Hepatic stellate cell (primary cell): ENCODE measurements at regions not wholly inside any gene's neighbourhood (a gene's known extent, or its start where the extent isn't known, plus 50 kb on each side); places are given as distances from the start of the nearest gene placed in this dataset.

Experiments
- DNase-seq: peaks from one replicate; pipeline ENCODE4 v3.0.0; 2011; ENCODE audit warnings: low spot score

DNA sequence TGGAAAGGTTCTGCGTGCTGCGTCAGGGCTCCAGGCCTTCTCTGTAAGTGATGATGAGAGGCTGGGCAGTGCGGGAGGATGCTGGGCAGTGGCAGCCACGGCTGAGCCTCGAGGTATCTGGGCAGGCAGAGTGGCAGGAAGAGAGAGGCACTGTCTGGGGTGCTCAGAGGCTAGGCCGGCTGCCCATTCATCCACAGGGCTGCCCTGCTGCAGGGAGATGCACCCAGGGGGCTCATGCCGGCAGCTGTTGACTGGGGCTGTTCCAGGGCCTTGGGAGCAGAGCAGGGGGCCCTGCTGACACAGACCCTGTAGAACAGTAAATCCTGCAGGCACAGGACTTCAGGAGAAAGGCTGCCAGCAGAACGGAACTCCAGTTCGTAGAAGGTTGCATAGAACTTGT, 88.8 kb downstream of the BOD1 start:
- DNase-seq = no peak

DNA sequence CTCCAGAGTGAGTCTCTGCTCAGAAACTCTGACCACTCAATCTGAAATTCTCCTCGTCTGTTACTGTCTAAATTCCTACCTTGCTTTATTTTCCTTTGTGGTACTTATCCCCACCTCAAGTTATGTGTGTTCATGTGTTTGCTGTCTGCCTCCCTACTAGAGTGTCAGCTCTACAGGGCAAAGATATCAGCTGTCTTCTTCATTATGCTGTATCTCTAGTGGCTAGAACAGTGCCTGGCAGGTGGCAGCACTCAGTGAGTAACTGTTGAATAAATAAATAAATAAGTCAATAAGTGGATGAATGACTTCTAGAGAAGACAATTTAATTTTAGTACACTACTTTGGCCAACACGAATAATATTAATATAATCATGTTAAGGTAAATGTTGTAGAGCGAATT, 92.3 kb downstream of the BOD1 start:
- no peak for DNase-seq

DNA sequence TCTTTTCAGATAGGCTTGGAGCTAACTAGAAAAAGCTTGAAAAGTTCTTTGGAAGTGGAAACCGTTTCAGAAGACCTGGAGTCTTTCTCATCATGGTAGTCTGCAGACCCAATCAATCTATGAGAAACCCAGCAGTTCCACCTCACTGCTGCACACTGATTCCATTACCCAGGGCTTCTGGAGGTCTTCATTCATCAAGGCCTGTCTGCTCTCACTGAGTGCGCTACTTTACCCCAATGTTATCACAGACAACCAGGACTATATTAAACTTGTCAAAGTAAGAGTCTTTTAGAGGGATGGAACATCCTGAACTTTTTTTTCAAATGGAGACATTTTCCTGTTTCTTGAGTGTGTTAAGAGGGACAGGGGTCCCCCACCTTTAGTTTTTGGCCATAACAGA, 93.1 kb downstream of the BOD1 start:
- no peak for DNase-seq

DNA sequence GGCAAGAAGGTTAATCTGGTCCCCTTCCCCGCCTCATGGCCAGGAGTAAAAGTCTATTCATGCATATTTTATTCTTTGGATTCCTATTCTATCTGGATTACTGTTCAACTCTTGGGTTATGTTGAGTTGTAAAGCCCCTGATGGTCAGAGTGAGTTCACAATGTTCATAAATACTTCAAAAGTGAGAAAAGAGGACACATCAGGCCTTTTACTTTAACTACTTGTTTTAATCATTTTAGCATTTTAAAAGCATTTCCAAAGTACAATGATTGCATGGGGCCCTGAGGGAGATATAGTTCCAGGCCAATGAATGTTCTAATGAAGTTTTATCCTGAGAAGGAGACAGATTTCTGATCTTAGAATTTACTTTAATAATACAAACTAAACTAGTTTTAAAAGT, 93.9 kb downstream of the BOD1 start:
- no peak for DNase-seq

DNA sequence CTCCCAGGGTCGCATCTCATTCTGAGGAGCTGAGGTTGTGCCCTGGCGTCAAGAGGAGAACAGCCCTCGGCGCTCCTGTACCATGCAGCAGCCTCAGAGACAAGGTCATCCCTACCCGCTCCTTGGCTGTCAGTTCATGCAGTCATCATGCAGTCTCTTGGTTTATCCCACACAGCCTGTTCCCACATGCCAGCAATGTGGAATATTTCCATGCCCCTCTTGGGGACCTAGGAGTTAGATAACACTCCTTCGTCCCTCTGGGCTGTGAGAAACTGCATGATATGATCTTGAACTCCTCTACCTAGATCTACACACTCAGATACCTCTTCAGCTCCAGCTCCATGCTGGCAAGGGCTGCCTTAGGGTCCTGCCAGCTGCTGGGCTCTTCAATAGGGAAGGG, 97.6 kb downstream of the BOD1 start:
- DNase-seq = no peak

DNA sequence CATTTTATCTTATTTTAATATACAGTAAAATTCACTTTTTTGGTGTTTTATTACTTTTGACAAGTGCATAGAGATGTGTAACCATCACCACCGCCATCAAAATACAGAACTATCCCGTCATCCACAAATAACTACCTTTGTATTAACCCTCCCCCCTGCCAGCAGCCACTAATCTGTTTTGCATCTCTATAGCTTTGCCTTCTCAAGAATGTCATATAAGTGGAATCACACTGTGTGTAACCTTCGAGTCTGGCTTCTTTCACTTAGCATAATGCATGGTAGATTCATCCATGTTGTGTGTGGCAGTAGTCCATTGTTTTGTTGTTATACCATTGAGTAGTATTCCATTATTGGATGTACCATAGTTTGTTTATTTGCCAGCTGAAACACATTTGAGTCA, 98.8 kb downstream of the BOD1 start:
- no peak for DNase-seq

DNA sequence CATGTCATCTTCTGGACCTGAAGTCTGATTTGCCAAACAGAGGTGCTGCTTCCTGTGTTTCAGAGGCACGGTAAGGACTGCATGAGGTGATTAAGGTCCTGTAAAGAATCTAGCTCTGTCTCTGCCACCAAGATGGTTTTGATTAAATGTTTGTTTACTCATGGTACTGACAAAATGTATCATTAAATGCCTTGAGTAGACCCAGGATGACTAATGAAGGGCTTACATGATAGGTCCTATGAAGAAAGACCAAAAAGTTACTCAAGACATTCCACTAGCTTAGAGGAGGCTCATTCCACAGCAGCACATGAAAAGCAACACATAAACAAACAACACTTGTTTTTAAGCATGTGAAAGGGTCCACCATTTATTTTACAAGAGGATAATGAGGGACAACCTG, 100.9 kb downstream of the BOD1 start:
- DNase-seq = peak; percentile 42

DNA sequence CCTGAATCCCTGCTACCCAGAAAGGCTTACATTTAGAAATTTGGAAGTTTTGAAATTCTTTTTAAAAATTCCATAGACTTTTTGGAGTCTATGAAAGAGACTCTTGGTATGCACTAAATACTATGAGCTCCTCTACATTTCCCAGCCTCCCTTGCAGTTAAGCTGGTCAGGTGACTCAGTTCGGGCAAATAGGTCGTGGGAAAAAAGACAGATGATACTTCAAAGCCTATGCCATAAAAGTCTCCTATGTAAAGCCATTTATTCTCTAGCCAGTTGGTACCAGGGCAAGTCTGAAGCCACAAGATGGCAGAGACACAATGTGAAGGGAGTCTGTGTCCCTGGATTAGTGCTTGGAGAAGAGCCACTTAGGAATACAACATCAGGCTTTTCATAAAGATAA, 101.8 kb downstream of the BOD1 start:
- no peak for DNase-seq

DNA sequence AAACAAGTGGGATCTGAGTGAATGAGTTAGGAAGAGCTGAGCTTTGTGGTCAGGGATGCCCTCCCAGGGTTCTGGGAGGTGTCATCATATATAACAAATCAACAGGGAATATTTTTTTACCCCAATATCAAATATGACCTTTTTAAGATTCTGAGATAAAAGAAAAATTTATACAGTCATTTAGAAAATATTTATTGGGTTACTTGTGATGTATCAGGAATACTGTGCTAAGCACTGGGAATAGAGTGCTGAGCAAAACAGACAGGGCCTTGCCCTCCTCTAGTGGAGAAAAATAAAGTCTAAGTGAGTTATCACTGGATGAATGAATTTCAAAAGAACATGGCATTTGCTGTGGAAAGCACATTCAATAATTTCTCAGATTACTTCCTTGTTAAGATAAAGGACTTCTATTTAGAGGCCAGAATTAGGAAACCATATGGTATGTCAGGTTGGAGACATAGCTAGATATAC, 102.9 kb downstream of the BOD1 start:
- peak; percentile 41 for DNase-seq

DNA sequence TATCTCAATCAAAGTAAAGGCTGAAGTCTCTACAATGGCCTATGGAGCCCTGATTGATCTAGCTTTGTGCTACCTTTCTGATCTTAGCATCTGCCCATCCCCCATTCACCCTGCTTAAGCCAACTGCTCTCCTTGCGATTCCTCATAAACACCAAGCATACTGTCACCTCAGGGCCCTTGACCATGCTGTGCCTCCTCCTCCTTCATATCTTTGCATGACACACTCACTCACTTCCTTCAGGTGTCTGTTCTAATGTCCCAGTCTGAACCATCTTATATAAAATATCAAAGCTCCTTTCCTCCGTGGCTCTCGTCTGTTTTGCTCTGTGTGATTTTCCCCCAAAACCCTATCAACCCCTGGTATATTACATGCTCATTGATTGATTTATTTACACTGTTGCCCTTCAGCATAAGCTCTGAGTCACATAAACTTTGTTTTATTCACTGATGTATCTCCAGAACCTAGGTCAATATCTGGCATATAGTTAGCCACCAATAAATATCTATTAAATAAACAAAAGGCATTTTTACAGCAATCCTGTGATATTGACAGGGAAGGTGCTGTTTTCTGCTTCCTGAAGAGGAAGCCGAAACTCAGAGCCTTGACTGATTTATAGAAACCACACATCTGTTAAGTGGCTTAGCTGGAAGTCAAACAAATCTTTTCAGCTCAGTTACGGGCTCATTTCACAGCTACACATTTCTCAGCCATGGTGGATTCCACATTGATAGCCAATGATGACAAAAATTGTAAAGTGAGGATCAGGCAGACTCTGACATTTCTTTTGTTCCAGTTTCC, 103.6 kb downstream of the BOD1 start:
- no peak for DNase-seq

DNA sequence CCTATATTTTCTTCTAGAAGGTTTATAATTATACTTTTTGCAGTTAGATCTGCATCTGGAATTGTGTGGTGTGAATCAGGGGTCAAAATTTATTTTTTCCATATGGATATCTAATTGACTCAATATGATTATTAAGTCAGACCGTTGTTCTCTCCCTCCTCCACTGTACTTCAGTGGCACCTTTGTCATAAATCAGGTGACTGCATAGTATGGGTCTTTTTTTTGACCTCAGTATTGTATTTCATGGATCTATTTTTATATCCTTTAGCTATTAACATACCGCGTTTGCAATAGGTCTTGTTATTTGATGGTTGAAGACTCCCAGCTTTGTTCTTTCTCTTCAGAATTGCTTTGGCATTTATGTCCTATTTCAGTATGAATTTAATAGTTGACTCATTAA, 107.4 kb downstream of the BOD1 start:
- no peak for DNase-seq

DNA sequence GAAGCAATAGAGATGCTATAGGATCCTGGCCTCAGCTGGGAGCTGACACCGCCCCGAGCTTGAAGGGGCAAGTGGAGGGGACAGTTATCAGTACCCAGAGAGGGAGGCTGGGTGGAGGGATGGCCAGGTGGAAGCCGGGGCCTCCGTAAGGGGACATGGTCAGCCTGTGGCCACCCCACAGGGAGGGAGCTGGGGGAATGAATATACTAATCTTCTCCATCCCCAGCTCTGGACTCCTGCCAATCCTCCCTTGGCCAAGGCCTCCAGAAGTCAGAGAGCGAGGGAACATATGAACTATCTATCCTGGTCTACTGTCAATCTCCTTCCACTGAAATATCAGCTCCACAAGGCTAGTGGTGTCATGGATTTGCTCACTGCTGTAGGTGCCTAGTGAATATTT, 109.3 kb downstream of the BOD1 start:
- no peak for DNase-seq

DNA sequence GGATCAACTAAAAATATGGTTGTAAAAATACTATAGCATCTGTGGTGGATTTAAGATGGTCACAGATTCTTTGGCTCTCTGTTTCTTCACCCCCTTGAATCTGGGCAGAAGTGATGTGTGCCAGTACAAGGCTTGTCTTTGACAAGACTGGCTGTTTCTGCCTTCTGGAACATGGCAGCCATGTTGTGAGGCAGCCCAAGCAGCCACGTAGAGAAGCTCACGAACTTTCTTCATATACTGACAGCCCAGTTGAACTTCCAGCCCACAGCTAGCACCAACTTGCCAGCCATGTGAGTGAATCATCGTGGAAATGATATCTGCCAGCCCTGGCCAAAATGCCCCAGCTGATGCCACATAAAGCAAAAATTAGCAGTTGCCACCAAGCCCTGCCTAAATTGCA, 110.8 kb downstream of the BOD1 start:
- no peak for DNase-seq

DNA sequence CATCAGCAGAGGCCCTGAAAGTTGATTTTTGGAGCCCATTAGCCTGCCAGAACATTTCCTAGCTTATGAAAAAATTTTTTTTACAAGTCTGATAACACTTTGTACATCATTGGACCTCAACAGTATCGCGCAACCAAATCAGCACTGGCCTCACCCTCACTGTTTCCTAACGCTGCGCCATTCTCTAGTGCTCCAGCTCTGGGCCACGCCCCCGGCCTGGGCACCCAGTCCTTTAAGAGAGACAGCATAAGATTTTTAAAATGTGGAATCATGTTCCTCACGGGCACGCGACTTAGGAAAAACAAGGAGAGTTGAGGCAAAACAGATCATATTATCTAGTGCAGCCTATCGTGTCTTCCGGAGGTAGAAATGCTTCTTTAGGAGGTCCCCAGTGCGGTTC, 114.5 kb downstream of the BOD1 start:
- no peak for DNase-seq

DNA sequence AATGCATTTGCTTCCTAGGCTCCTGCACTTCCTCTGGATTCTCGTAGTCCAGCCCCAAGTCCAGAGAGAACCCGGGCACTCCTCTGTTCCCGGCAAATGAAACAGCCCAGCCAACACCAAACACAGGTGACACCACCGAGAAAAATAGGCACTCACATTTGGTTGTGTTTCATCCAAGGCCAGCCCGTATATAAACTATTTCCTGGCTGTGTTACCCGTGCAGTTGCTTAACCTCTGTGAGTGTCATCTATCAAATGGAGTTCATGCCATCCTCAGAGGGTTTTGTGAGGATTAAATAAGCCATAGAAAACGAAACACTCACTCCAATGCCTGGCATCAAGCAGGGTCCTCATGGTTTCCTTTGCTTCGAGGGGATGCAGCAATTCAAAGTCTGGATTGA, 115.2 kb downstream of the BOD1 start:
- DNase-seq = no peak

DNA sequence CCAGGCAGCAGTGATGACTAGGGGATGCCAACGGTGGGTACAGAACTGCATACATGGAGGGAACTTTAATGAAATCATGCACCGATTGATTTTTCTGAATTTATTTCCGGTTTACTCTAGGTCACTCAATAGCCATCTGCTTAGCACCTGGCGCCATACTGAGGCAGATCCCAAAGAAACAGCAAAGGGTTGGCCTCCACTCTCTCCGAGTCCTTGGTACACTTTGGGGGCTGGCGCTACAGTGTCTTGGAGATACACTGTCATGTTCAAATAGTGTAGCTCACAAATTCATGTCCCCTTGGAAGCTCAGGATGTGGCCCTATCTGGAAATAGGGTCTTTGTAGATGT, 116.3 kb downstream of the BOD1 start:
- DNase-seq = no peak

DNA sequence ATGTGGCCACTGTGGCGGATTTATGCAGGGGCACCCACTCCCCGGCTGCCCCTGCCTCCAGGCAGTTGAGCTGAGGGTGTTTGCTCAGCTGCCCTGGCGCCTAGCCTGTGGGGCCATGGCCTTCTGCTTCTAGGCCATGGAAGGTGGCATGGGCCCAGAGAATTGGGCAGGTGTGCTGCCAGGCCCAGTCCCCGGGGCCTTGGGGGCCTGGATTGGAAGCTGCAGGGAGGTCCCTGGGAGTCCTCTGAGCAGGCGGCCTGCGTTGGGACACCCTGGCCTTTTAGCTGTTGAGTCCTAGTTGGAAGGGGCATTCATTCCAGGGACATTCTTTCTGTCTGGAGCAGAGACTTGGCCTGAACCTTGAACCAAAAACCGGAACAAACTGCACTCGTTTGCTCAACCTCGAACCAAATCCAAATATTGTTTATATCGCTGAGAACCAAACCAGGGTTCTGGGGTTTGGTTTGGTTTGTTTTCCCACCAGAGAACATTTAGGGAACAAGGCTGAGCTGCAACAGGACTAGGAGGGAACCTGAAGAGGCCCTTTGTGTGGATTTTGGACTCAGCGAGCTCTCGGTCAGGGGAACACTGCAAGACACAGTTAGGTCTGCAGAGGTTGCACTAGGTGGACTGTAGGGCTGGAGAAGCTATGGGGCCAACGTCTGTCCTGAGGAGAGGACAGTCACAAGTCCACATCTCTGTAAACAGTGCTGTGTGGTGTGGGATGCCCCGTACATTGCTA, 116.8 kb downstream of the BOD1 start:
- DNase-seq = no peak

DNA sequence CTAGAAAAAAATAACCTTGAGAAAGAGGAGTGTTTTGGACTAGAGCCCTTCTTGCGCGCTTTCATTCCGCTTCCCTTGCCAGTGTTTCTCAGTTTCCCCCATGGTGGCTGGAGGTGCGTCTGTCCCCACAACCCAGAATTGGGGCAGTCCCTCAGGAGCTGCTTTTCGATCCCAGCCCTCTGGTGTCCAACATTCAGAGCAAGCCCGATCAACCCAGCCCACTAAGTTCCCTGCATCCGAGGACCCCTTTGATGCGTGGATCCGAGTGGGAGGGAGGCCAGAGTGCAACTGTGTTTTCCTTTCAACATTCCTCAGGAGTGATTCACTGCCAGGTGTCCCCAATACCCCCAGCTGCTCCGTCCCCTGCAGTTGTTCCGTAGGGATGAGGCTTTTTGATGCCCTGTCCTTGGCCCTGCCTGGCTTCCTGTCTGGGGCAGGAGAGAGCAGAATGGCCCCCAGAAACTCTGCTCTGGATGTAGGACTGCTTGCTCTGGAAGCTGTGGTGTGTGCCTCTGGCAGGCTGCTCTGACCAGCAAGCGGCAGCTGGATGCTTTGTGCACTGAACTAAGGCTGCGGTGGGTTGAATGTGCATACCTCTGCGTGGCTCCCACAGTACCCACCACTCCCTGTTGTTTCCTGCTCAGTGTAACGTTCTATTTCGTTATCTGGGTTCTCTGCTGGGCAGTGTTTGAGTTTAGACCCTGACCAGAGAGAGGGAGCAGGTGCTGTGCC, 117.5 kb downstream of the BOD1 start:
- DNase-seq = no peak

DNA sequence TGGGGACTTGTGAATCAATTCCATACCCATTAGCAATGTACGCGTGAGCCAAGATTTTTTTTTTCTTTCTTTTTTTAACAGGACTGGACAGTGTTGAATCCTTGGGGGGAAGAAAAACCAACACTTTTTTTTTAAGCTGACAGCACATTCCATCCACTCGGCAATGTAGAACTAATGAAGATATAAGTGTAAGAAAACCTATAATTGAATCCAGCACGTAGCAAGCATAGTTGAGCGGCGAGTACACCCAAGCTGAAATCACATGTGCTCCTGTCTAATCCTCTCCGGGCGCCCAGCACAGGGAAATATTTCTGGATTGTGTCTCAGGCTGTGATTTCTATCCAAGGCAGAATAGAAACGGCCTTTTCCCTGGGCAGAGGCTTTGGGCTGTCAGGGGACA, 118.2 kb downstream of the BOD1 start:
- DNase-seq = peak; percentile 35

DNA sequence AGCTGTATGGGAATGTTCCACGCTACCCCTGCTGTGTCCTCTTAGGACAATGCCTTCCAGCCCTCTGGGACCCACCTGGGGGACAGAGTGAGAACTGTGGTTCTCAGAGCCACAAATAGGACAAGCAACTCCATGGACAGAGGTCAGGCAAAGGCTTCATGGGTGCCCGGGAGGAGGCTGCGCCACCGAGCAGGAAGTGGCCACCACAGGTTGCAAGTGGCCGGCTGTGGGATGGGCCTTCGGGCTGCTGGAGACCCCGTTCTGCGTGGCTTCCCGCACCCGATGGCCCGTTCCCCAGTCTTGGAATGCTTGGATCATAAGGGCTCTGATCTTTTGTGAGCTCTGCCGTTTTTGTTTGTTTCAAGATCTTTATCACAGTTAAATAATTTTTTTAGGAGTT, 118.8 kb downstream of the BOD1 start:
- no peak for DNase-seq

DNA sequence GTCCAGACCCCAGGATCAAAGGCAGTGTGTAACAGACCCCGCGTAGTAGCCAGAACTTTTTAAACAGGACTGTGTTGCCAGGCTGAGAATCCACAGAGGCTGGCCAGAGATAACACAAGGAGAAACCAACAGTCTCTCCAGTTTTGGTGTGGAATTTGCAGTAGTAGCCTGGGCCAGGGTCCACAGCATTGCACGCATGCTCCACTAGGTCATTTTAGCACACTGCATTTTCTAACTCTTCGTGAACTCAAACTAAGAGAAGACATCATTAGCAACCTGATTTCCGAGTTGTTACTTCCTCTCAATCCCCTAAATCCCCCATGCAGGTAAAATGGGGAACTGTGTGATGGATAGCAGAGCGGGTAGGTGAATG, 119.6 kb downstream of the BOD1 start:
- no peak for DNase-seq

DNA sequence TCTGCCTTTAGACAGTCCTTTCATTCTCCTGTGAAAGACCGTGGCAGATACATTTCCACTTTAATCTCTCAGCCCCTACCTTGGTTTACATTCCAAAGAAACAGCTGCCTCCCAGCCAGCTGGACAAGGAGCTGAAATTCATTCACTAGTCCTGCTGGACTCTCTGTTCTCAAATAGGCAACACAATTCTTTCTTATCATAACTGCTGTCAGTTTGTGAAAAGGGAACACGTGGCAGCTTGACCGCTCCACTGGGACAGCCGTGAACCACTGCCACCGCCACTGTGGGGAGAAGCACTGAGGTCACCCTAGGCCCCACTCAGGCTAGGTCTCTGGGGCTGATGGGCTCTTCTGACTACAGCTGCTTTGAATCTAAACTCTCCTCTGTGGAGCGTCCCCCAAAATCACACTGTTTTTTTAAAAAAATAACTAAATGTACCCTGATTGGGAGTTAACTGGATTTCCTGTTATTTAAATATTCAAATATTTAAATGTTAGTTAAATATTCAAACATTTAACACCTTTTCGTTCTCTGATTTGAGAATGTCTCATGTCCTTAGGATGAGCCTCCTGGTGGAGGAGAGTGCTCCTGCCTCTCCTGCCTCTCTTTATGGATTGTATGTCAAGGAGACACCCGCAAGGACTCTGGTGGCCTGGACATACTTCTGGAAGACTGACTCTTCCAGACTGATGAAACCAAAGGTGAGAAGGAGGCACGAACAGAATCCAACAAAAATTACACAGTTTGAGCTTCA, 120.1 kb downstream of the BOD1 start:
- DNase-seq = no peak
